IMR-90 (cell line): ENCODE measurements at regions not wholly inside any gene's neighbourhood (a gene's known extent, or its start where the extent isn't known, plus 50 kb on each side); places are given as distances from the start of the nearest gene placed in this dataset.

Experiments
- ATAC-seq: fragments of 200-7000 bp; cut with Tn5 transposase; 2 replicates; pipeline ENCODE4 v1.9.1; 2020; ENCODE audit warnings: low read depth, mild to moderate bottlenecking, moderate library complexity
- BruUV-seq: library from RNA; stranded (reverse); fragments of 400-500 nt; replicated peaks from 2 replicates; lab custom pipeline; 2021; lab: Mats Ljungman, UMichigan
- CTCF ChIA-PET: fragments of 300-600 bp; formaldehyde crosslinking; extraction: SDS; loops from one replicate; lab custom pipeline; 2021; ENCODE audit warnings: antibody characterized with exemption; lab: Yijun Ruan, JAX
- POLR2A ChIA-PET: fragments of 300-600 bp; sonication (Branson Sonifier 250); formaldehyde crosslinking; loops from one replicate; lab custom pipeline; 2022; ENCODE audit warnings: antibody characterized with exemption; ENCODE audit not compliant: unreplicated experiment; lab: Charles Lee
- DNase-seq: peaks from one replicate; pipeline ENCODE4 v3.0.0; 2013
- H2AFZ ChIP-seq: replicated peaks from 2 replicates; pipeline ENCODE3; 2013; ENCODE audit warnings: low read length, mild to moderate bottlenecking; ENCODE audit not compliant: poor library complexity
- H2AK5ac ChIP-seq: 2 replicates; pipeline ENCODE4 v1.6.1; 2013; ENCODE audit warnings: low read depth, low read length, inconsistent platforms
- H2AK9ac ChIP-seq: replicated peaks from 2 replicates; pipeline ENCODE3; 2013; ENCODE audit warnings: mild to moderate bottlenecking, low read depth, low read length, moderate library complexity; ENCODE audit not compliant: poor library complexity
- H2BK120ac ChIP-seq: 2 replicates; pipeline ENCODE4 v1.6.1; 2013; ENCODE audit warnings: low read depth, low read length, inconsistent platforms
- H2BK15ac ChIP-seq: 3 replicates; pipeline ENCODE4 v1.6.1; 2013; ENCODE audit warnings: low read depth, low read length, inconsistent platforms
- H2BK20ac ChIP-seq: 2 replicates; pipeline ENCODE4 v1.6.1; 2013; ENCODE audit warnings: low read depth, mild to moderate bottlenecking, inconsistent platforms, low read length, moderate library complexity
- H2BK5ac ChIP-seq: 2 replicates; pipeline ENCODE4 v1.6.1; 2013; ENCODE audit warnings: mild to moderate bottlenecking, low read depth, low read length, inconsistent platforms; ENCODE audit not compliant: poor library complexity, severe bottlenecking
- H3K14ac ChIP-seq: replicated peaks from 2 replicates; pipeline ENCODE4 v1.6.1; 2013; ENCODE audit warnings: low read depth, low read length, inconsistent platforms
- H3K18ac ChIP-seq: 2 replicates; pipeline ENCODE4 v1.6.1; 2013; ENCODE audit warnings: low read depth, low read length, control low read depth
- H3K23ac ChIP-seq: 2 replicates; pipeline ENCODE4 v1.6.1; 2013; ENCODE audit warnings: low read depth, low read length, inconsistent platforms
- H3K27ac ChIP-seq: 2 replicates; pipeline ENCODE4 v1.5.1; 2013; ENCODE audit warnings: mild to moderate bottlenecking, control low read depth, low read length; ENCODE audit not compliant: insufficient read depth
- H3K27me3 ChIP-seq: 2 replicates; pipeline ENCODE4 v1.6.1; 2013; ENCODE audit warnings: low read length; ENCODE audit not compliant: control insufficient read depth, insufficient read depth
- H3K36me3 ChIP-seq: 2 replicates; pipeline ENCODE4 v1.6.1; 2013; ENCODE audit warnings: low read length, mixed read lengths; ENCODE audit not compliant: control insufficient read depth, insufficient read depth
- H3K4ac ChIP-seq: 2 replicates; pipeline ENCODE4 v1.6.1; 2013; ENCODE audit warnings: low read depth, low read length, inconsistent platforms
- H3K4me1 ChIP-seq: 2 replicates; pipeline ENCODE4 v1.6.1; 2013; ENCODE audit warnings: low read length, mixed read lengths; ENCODE audit not compliant: control insufficient read depth, insufficient read depth
- H3K4me2 ChIP-seq: 2 replicates; pipeline ENCODE4 v1.6.1; 2013; ENCODE audit warnings: low read depth, mild to moderate bottlenecking, control low read depth, low read length, moderate library complexity
- H3K4me3 ChIP-seq: 2 replicates; pipeline ENCODE4 v1.5.1; 2013; ENCODE audit warnings: low read depth, mild to moderate bottlenecking, control low read depth, low read length, moderate library complexity; ENCODE audit not compliant: insufficient read depth
- H3K56ac ChIP-seq: 2 replicates; pipeline ENCODE4 v1.6.1; 2013; ENCODE audit warnings: low read length, inconsistent platforms; ENCODE audit not compliant: insufficient read depth; ENCODE audit errors: extremely low read depth
- H3K79me1 ChIP-seq, 2 experiments: 2 replicates each; pipeline ENCODE4 v1.6.1; 2013; ENCODE audit warnings: low read length in 2 of 2, inconsistent platforms in 1 of 2, low read depth in 1 of 2
- H3K9ac ChIP-seq: 2 replicates; pipeline ENCODE4 v1.6.1; 2013; ENCODE audit warnings: low read depth, low read length, control low read depth
- H3K9me1 ChIP-seq: 2 replicates; pipeline ENCODE4 v1.6.1; 2013; ENCODE audit warnings: low read length, inconsistent platforms; ENCODE audit not compliant: insufficient read depth
- H3K9me3 ChIP-seq: 2 replicates; pipeline ENCODE4 v1.6.1; 2013; ENCODE audit warnings: low read length; ENCODE audit not compliant: control insufficient read depth, insufficient read depth
- H4K20me1 ChIP-seq: 2 replicates; pipeline ENCODE4 v1.6.1; 2013; ENCODE audit warnings: low read length, inconsistent platforms; ENCODE audit not compliant: insufficient read depth
- H4K5ac ChIP-seq: 2 replicates; pipeline ENCODE4 v1.6.1; 2013; ENCODE audit warnings: mild to moderate bottlenecking, low read depth, low read length, control low read depth
- H4K8ac ChIP-seq, 2 experiments: 2 replicates each; pipeline ENCODE4 v1.6.1; 2013; ENCODE audit warnings: low read depth in 2 of 2, low read length in 2 of 2, control low read depth in 1 of 2, inconsistent platforms in 1 of 2
- H4K91ac ChIP-seq: 2 replicates; pipeline ENCODE4 v1.6.1; 2013; ENCODE audit warnings: low read depth, low read length, inconsistent platforms; ENCODE audit not compliant: insufficient read depth
- BHLHE40 ChIP-seq: fragments of 150-350 bp; IDR thresholded peaks from 2 replicates; pipeline ENCODE4 v1.6.1; 2016; ENCODE audit warnings: mild to moderate bottlenecking, low read depth, low read length
- CEBPB ChIP-seq: IDR thresholded peaks from 2 replicates; pipeline ENCODE4 v1.6.1; 2012; ENCODE audit warnings: low read depth, low read length, improper control_type of control experiment
- CHD1 ChIP-seq: IDR thresholded peaks from 2 replicates; pipeline ENCODE4 v1.6.1; 2012; ENCODE audit warnings: low read depth, low read length, improper control_type of control experiment
- CTCF ChIP-seq: conservative IDR thresholded peaks from 2 replicates; pipeline ENCODE4 v1.5.1; 2012; ENCODE audit warnings: mild to moderate bottlenecking, low read depth, low read length, improper control_type of control experiment
- ELK1 ChIP-seq: fragments of 150-350 bp; IDR thresholded peaks from 2 replicates; pipeline ENCODE4 v1.6.1; 2016; ENCODE audit warnings: low read depth, mild to moderate bottlenecking, low read length, moderate library complexity, borderline replicate concordance
- FOS ChIP-seq: fragments of 150-350 bp; IDR thresholded peaks from 2 replicates; pipeline ENCODE4 v1.6.1; 2016; ENCODE audit warnings: low read depth, low read length
- MAFK ChIP-seq: IDR thresholded peaks from 2 replicates; pipeline ENCODE4 v1.6.1; 2012; ENCODE audit warnings: low read depth, low read length, improper control_type of control experiment
- MAZ ChIP-seq: IDR thresholded peaks from 2 replicates; pipeline ENCODE4 v1.6.1; 2012; ENCODE audit warnings: low read depth, mild to moderate bottlenecking, low read length, improper control_type of control experiment, moderate library complexity, borderline replicate concordance
- MXI1 ChIP-seq: IDR thresholded peaks from 2 replicates; pipeline ENCODE4 v1.6.1; 2012; ENCODE audit warnings: low read depth, mild to moderate bottlenecking, low read length, moderate library complexity, borderline replicate concordance
- NFE2L2 ChIP-seq: fragments of 150-350 bp; IDR thresholded peaks from 2 replicates; pipeline ENCODE4 v1.6.1; 2016; ENCODE audit warnings: low read depth, mild to moderate bottlenecking, low read length
- POLR2A ChIP-seq: IDR thresholded peaks from 2 replicates; pipeline ENCODE4 v1.6.1; 2012; ENCODE audit warnings: mild to moderate bottlenecking, low read depth, low read length
- RAD21 ChIP-seq: IDR thresholded peaks from 2 replicates; pipeline ENCODE4 v1.6.1; 2012; ENCODE audit warnings: low read length, improper control_type of control experiment
- RCOR1 ChIP-seq: IDR thresholded peaks from 2 replicates; pipeline ENCODE4 v1.6.1; 2012; ENCODE audit warnings: mild to moderate bottlenecking, low read length, improper control_type of control experiment; ENCODE audit not compliant: insufficient replicate concordance
- RFX5 ChIP-seq: IDR thresholded peaks from 2 replicates; pipeline ENCODE4 v1.8.0; 2012; ENCODE audit warnings: low read depth, mild to moderate bottlenecking, low read length, moderate library complexity
- SMC3 ChIP-seq: fragments of 150-350 bp; IDR thresholded peaks from 2 replicates; pipeline ENCODE4 v1.6.1; 2016; ENCODE audit warnings: low read depth, mild to moderate bottlenecking, antibody characterized with exemption, low read length, moderate library complexity
- USF2 ChIP-seq: fragments of 150-350 bp; IDR thresholded peaks from 2 replicates; pipeline ENCODE4 v1.6.1; 2017; ENCODE audit warnings: mild to moderate bottlenecking, antibody characterized with exemption, low read length, low read depth
- WGBS, 2 experiments: methylation state at CpG; one replicate each; pipeline versions ENCODE4 v1.1.5 to v1.1.7; 2013; ENCODE audit warnings: missing lambda C conversion rate in 2 of 2; ENCODE audit not compliant: insufficient read length in 1 of 2; ENCODE audit errors: extremely low coverage in 2 of 2; 5-methylcytosine and 5-hydroxymethylcytosine counted together
- dilution Hi-C: fragments of 300-500 bp; cut with HindIII; formaldehyde crosslinking; loops from one replicate; pipeline ENCODE4 v1.14.3; 2018; ENCODE audit warnings: low sequenced_read_pairs; ENCODE audit not compliant: unreplicated experiment
- in situ Hi-C: fragments of 300-500 bp; cut with MboI; formaldehyde crosslinking; loops from 3 replicates; pipeline ENCODE4 v1.14.3; 2019; ENCODE audit warnings: low sequenced_read_pairs, inconsistent platforms, mixed read lengths
- intact Hi-C: fragments of 100-400 bp; cut with micrococcal nuclease; formaldehyde crosslinking; loops from 2 replicates; pipeline ENCODE4 v1.10.0; 2022

GRCh38 chr14:53609009-53609408 is 347.6 kb downstream of the BMP4 start:
- peaks cover 3% of the 10 kb centered on the region for H3K27me3 ChIP-seq
- no peak overlapping the region for H4K8ac ChIP-seq
- H2BK15ac ChIP-seq = no peak overlapping the region
- no peak overlapping the region for H2AFZ ChIP-seq
- no peaks in the 10 kb centered on the region for H4K20me1 ChIP-seq
- no peak overlapping the region for H4K5ac ChIP-seq
- H3K9me3 ChIP-seq = no peaks in the 10 kb centered on the region
- no peaks in the 10 kb centered on the region for H3K36me3 ChIP-seq
- H2BK5ac ChIP-seq = no peak overlapping the region
- H2BK120ac ChIP-seq = no peak overlapping the region
- H2BK20ac ChIP-seq = no peak overlapping the region
- peaks cover 3% of the 10 kb centered on the region for H3K9me1 ChIP-seq
- no peak overlapping the region for H3K27ac ChIP-seq
- no peak overlapping the region for H3K18ac ChIP-seq
- no peak overlapping the region for H3K9ac ChIP-seq
- H2AK5ac ChIP-seq = no peak overlapping the region
- no peak overlapping the region for H3K56ac ChIP-seq
- peaks cover 3% of the 10 kb centered on the region for H3K4me1 ChIP-seq
- TF ChIP-seq SMC3 = no peak
- TF ChIP-seq CHD1 = no peak
- no peak for TF ChIP-seq RFX5
- TF ChIP-seq FOS = no peak
- no peak for TF ChIP-seq POLR2A
- no peak for TF ChIP-seq RCOR1
- no peak for TF ChIP-seq MAFK
- no peak for TF ChIP-seq CTCF
- no peak for TF ChIP-seq ELK1
- no peak for TF ChIP-seq MAZ
- no peak for TF ChIP-seq RAD21
- no peak for TF ChIP-seq NFE2L2
- no peak for TF ChIP-seq MXI1
- no peak for TF ChIP-seq BHLHE40
- TF ChIP-seq CEBPB = no peak
- no peak for TF ChIP-seq USF2
- DNase-seq (no peak), ATAC-seq (no peak)
- H3K23ac ChIP-seq = no peak overlapping the region
- no peak overlapping the region for H3K14ac ChIP-seq
- H4K91ac ChIP-seq = no peak overlapping the region
- no TSS peak for BruUV-seq
- no peak overlapping the region for H3K4ac ChIP-seq
- CTCF ChIA-PET = no interaction called here
- intact Hi-C loops (no loop called here), in situ Hi-C loops (no loop called here), dilution Hi-C loops (no loop called here)
- no peaks in the 10 kb centered on the region for H3K79me1 ChIP-seq
- no CpG with 5 or more reads among the region's 1 CpG for WGBS, 2 experiments
- no peak overlapping the region for H3K4me3 ChIP-seq
- POLR2A ChIA-PET = no interaction called here
- no peak overlapping the region for H3K4me2 ChIP-seq
- H2AK9ac ChIP-seq = no peak overlapping the region
